ENCODE measurements at regions not wholly inside any gene's neighbourhood (a gene's known extent, or its start where the extent isn't known, plus 50 kb on each side); places are given as distances from the start of the nearest gene placed in this dataset.
"Not testable (repeated sequence)": the region's sequence is repeated elsewhere in the genome, so short reads cannot be mapped to it uniquely, and the experiment has no call there.

- H3K4me1 ChIP-seq; POLR2A ChIA-PET; DNase-seq (ENCODE audit: low read depth in 1 of 2, low spot score in 1 of 2); H3K4me3 ChIP-seq; CTCF ChIA-PET; H3K27ac ChIP-seq; ATAC-seq; H3K4me2 ChIP-seq; FAIRE-seq; H3K9me3 ChIP-seq: not testable (repeated sequence)
- 13% methylated on average over 4 of the region's 4 CpGs for WGBS (ENCODE audit: missing lambda C conversion rate)
Observed at GRCh38 chr7:74008-74540, 118.3 kb upstream of the FAM20C start.

DNA sequence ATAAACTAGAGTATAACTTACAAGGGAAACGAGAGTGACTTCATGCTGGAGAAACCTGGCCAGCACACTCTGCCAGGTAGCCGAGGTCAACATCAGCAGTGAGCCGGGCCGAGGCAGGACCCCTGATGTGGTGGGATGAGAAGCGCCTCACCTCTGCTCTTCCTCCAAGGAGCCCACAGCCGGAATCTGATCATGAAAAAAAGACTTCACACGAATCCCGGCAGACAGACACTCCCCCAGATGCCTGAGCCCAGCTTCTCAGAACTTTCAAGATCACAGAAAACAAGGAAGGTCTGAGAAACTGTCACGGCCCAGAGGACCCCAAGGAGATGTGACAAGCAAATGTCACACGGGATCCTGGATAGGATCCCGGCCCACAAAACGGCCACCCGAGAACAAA, 116.9 kb upstream of the FAM20C start:
- H3K4me2 ChIP-seq; FAIRE-seq; CTCF ChIA-PET; DNase-seq (ENCODE audit: low read depth in 1 of 2, low spot score in 1 of 2); H3K4me1 ChIP-seq; H3K9me3 ChIP-seq; ATAC-seq; H3K4me3 ChIP-seq; H3K27ac ChIP-seq; POLR2A ChIA-PET: not testable (repeated sequence)
- 65% methylated on average over 13 of the region's 13 CpGs for WGBS (ENCODE audit: missing lambda C conversion rate)

DNA sequence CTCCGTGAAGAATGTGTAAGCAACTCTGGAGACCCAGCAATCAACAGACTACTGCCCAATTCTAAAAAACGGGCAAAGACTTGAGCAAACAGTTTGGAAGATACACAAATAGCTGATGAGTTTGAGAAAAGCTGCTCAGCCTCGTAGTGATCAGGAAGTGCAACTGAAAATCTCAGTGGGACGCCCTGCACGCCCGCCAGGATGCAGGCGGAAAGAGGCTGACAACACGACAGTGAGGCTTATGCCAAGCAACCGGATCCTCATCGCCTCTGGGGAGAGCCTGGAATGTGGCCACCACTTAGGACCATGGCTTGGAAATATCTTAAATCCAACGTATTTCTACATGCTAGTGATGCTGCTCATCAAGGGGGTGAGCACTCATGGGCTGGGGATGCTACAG, 116.2 kb upstream of the FAM20C start:
- CTCF ChIA-PET; H3K4me2 ChIP-seq; ATAC-seq; H3K9me3 ChIP-seq; FAIRE-seq; H3K4me3 ChIP-seq; H3K4me1 ChIP-seq; POLR2A ChIA-PET; H3K27ac ChIP-seq; DNase-seq (ENCODE audit: low read depth in 1 of 2, low spot score in 1 of 2): not testable (repeated sequence)
- WGBS (ENCODE audit: missing lambda C conversion rate): 38% methylated on average over 6 of the region's 11 CpGs

- POLR2A ChIA-PET; ATAC-seq; DNase-seq (ENCODE audit: low read depth in 1 of 2, low spot score in 1 of 2); FAIRE-seq; H3K27ac ChIP-seq; H3K4me2 ChIP-seq; CTCF ChIA-PET; H3K4me3 ChIP-seq; H3K9me3 ChIP-seq; H3K4me1 ChIP-seq: not testable (repeated sequence)
- 20% methylated on average over 8 of the region's 11 CpGs for WGBS (ENCODE audit: missing lambda C conversion rate)
Observed at GRCh38 chr7:76829-77395, 115.5 kb upstream of the FAM20C start.

DNA sequence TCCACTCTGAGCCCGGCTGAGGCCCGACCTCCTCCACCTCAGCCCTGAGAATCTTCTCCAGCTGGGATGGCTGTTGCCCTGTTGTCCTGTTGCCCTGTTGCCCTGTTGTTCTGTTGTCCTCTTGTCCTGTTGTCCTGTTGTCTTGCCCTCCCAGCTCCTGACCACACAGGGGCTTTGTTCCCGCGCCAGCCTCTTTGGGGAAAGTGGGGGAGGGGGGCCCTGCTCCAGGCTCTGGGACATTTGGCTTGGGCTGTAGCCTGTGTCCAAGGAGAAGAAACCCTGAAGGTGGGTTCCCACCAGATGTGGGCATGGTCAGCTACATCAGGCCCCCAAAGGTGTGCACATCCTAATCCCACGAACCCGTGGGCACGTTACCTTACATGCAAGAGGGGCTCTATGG, 113.5 kb upstream of the FAM20C start:
- H3K27ac ChIP-seq; CTCF ChIA-PET; FAIRE-seq; ATAC-seq; DNase-seq (ENCODE audit: low read depth in 1 of 2, low spot score in 1 of 2); H3K9me3 ChIP-seq; H3K4me1 ChIP-seq; H3K4me3 ChIP-seq; H3K4me2 ChIP-seq; POLR2A ChIA-PET: not testable (repeated sequence)
- WGBS (ENCODE audit: missing lambda C conversion rate): 68% methylated on average over 7 of the region's 7 CpGs

DNA sequence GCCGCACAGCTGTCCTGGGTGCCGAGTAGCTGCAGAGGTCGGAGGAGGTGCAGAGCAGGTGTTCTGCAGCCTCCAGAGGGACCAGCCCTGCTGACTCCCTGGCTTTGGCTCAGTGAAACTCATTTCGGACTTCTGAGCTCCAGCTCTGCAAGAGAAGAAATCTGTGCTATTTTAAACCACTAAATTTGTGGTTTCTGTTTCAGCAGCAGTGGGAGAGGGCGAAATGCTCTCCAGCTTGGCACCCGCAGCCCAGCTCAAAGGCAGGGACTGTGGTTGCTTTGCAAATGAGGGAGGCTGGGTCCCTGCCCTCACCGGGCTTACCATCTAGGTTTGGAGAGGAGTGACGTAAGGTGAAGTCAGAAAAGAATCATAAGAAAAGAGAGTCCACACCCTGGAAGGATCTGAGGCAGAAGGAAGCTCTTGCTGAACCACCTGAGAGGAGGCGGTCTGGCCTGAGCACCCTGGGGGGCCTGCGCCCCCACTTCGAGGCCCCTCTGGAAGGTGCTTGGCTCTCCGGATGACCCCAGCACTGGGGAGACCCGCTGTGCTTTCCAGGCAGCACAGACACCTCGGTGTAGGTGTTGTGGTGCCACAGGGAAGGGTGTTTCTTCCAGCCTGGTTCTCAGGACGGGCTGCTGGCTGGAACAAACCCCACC, 112.8 kb upstream of the FAM20C start:
- DNase-seq (ENCODE audit: low read depth in 1 of 2, low spot score in 1 of 2); H3K4me2 ChIP-seq; H3K27ac ChIP-seq; ATAC-seq; FAIRE-seq; H3K4me3 ChIP-seq; H3K4me1 ChIP-seq; POLR2A ChIA-PET; H3K9me3 ChIP-seq: not testable (repeated sequence)
- WGBS (ENCODE audit: missing lambda C conversion rate): 49% methylated on average over 9 of the region's 15 CpGs
- CTCF ChIA-PET: interaction anchor here (1.0 kb wide), 1 partner anchor 18 kb away, joined by 3 read pairs; no protein-coding TSS in a partner anchor

GRCh38 chr7:80259-81067, 111.9 kb upstream of the FAM20C start:
- DNase-seq (ENCODE audit: low read depth in 1 of 2, low spot score in 1 of 2): no peak
- Histone ChIP-seq H3K4me2 (no peak overlapping the region), H3K27ac (no peak overlapping the region), H3K9me3 (no peaks in the 10 kb centered on the region), H3K4me3 (no peak overlapping the region), H3K4me1 (no peaks in the 10 kb centered on the region)
- WGBS (ENCODE audit: missing lambda C conversion rate): 65% methylated on average over 21 of the region's 28 CpGs
- no peak; a peak in 1 of 6 replicates for ATAC-seq
- CTCF ChIA-PET: interaction anchor here (0.6 to 1.1 kb wide), 3 partner anchors 17 to 46 kb away, joined by 3 read pairs; no protein-coding TSS in a partner anchor
- no peak for TF ChIP-seq RAD21 (conservative IDR thresholded peaks at IDR 0.05 in 1 of 2, IDR thresholded peaks at IDR 0.05 in 1 of 2)
- no peak for TF ChIP-seq HDAC2 (IDR thresholded peaks at IDR 0.05)
- TF ChIP-seq SREBF2 (IDR thresholded peaks at IDR 0.05): no peak
- no peak for TF ChIP-seq CHD2 (IDR thresholded peaks at IDR 0.05; ENCODE audit: low read length, partially characterized antibody)
- TF ChIP-seq MAZ (IDR thresholded peaks at IDR 0.05; ENCODE audit: borderline replicate concordance, low read depth, low read length): no peak
- POLR2A ChIA-PET: no interaction called here
- FAIRE-seq: no peak
